ENCODE measurements at regions not wholly inside any gene's neighbourhood (a gene's known extent, or its start where the extent isn't known, plus 50 kb on each side); places are given as distances from the start of the nearest gene placed in this dataset.

DNA sequence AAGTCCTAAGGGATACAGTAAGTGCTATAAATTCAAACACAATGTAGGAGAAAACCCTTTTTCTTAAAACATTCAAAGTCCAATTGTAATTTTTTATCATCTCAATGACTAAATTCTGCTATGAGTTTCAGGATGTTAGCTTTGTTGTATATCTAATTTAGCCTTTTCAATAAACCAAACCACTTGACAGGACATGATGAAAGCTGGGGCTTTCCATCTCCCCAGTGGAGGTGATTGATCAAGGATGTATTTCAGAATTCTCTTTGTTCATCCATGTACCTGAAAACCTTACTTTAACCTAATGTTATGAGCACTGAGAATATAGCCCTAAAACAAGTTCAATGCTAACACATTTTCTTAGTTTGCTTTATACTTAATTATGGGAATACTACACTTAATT lies 639.0 kb upstream of the ITGA1 start:
- no peak for TF ChIP-seq EZH2 (IDR thresholded peaks at IDR 0.05; ENCODE audit: borderline replicate concordance, low read length)
- TF ChIP-seq, protein P1, sequence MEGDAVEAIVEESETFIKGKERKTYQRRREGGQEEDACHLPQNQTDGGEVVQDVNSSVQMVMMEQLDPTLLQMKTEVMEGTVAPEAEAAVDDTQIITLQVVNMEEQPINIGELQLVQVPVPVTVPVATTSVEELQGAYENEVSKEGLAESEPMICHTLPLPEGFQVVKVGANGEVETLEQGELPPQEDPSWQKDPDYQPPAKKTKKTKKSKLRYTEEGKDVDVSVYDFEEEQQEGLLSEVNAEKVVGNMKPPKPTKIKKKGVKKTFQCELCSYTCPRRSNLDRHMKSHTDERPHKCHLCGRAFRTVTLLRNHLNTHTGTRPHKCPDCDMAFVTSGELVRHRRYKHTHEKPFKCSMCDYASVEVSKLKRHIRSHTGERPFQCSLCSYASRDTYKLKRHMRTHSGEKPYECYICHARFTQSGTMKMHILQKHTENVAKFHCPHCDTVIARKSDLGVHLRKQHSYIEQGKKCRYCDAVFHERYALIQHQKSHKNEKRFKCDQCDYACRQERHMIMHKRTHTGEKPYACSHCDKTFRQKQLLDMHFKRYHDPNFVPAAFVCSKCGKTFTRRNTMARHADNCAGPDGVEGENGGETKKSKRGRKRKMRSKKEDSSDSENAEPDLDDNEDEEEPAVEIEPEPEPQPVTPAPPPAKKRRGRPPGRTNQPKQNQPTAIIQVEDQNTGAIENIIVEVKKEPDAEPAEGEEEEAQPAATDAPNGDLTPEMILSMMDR (conservative IDR thresholded peaks at IDR 0.05 in 1 of 2, IDR thresholded peaks at IDR 0.05 in 1 of 2; ENCODE audit: extremely low read depth in 1 of 2, insufficient read depth in 1 of 2, low read depth in 1 of 2, low read length in 2 of 2), result no peak
